ENCODE measurements at regions not wholly inside any gene's neighbourhood (a gene's known extent, or its start where the extent isn't known, plus 50 kb on each side); places are given as distances from the start of the nearest gene placed in this dataset.

- DNase-seq (ENCODE audit: low read depth) = no peak
- no peak overlapping the region for H3K4me3 ChIP-seq (ENCODE audit: low read depth, low read length)
- TF ChIP-seq, protein P1, sequence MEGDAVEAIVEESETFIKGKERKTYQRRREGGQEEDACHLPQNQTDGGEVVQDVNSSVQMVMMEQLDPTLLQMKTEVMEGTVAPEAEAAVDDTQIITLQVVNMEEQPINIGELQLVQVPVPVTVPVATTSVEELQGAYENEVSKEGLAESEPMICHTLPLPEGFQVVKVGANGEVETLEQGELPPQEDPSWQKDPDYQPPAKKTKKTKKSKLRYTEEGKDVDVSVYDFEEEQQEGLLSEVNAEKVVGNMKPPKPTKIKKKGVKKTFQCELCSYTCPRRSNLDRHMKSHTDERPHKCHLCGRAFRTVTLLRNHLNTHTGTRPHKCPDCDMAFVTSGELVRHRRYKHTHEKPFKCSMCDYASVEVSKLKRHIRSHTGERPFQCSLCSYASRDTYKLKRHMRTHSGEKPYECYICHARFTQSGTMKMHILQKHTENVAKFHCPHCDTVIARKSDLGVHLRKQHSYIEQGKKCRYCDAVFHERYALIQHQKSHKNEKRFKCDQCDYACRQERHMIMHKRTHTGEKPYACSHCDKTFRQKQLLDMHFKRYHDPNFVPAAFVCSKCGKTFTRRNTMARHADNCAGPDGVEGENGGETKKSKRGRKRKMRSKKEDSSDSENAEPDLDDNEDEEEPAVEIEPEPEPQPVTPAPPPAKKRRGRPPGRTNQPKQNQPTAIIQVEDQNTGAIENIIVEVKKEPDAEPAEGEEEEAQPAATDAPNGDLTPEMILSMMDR (IDR thresholded peaks at IDR 0.05; ENCODE audit: insufficient read depth, low read depth, low read length) = no peak
Observed at GRCh38 chr1:232114985-232115384, 488.4 kb downstream of the DISC1 start.

DNA sequence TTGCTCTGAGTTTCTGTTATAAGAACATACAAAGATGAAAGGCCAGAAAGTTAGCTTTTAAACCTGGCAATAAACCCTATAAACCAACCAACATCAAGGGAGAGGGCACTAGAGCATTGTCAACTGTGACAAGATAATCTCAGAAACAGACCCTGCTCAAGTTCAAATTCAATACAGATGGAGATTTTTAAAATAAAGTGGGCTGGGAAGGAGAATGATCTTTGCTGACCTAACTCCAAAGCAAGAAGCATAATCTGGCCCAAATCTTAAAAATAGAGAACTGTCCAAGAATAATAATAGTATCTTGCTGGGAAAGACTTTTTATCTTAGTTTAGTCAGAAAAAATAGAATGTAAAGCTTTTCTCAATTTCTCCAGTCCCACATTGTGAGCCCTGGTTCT, 485.5 kb downstream of the DISC1 start:
- no peak for DNase-seq (ENCODE audit: low read depth)
- H3K4me3 ChIP-seq (ENCODE audit: low read depth, low read length) = no peak overlapping the region
- TF ChIP-seq, protein P1 (IDR thresholded peaks at IDR 0.05; ENCODE audit: insufficient read depth, low read depth, low read length) = no peak

GRCh38 chr1:232111611-232112010, 485.0 kb downstream of the DISC1 start:
- DNase-seq (ENCODE audit: low read depth) = peak; percentile 55
- TF ChIP-seq, protein P1 (IDR thresholded peaks at IDR 0.05; ENCODE audit: insufficient read depth, low read depth, low read length) = no peak
- no peak overlapping the region for H3K4me3 ChIP-seq (ENCODE audit: low read depth, low read length)

DNA sequence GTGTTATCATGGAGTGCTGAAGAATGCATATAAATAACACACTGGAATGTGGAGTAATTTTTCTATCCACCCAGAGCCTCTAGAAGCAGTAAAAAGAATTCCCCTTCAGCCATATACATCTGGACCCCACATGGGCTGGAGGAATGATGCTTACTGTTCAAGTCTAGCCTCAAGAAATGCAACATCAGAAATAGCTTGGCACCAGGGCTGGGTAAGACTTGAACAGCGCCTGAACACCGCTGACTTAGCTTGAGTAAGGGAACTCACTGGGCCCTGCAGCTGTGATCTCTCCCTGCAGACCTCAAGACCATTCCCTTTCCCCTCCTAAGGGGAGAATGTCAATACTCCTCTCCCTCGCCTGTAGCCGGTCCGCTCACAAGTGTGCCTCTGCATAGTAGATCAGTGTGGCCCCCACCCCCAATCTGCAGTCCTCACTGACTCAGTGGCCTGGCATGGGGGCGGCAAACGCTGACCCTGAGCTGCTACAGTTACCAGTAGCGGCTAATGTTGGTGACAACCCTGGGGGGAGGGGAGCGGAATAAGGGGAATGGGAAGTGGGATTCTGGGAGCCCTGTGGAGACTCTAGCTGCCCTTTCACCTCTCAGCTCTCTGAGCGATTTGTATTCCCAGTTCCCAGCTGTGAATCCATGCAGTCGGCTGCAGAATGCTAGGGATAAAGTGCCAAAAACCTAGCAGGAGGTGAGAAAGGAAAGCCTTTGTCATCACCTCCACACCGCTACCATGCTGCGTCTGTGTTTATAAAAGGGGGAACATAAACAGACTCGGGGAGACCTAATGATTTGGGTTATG, 483.9 kb downstream of the DISC1 start:
- DNase-seq (ENCODE audit: low read depth) = peak; percentile 93
- no peak overlapping the region for H3K4me3 ChIP-seq (ENCODE audit: low read depth, low read length)
- TF ChIP-seq, protein P1 (IDR thresholded peaks at IDR 0.05; ENCODE audit: insufficient read depth, low read depth, low read length) = no peak

DNA sequence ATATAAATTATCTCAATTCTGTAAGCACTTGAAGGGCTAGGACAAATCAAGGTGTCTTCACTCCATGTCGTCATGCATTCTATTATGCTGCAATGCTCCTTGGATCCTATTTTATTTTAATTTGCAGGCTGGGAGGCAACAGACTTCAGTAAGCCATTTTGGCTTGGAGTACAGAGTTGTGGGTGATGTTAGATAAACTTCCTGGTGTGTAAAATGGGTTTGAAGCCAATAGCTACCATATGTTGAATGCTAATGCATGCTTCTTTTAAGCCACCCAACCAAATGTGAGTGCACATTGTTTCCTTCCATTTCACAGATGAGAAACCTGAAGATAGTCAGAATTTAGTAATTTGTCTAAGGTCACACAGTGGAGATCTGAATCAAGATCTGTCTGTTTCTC, 482.8 kb downstream of the DISC1 start:
- TF ChIP-seq, protein P1 (IDR thresholded peaks at IDR 0.05; ENCODE audit: insufficient read depth, low read depth, low read length) = no peak
- DNase-seq (ENCODE audit: low read depth) = no peak
- no peak overlapping the region for H3K4me3 ChIP-seq (ENCODE audit: low read depth, low read length)

DNA sequence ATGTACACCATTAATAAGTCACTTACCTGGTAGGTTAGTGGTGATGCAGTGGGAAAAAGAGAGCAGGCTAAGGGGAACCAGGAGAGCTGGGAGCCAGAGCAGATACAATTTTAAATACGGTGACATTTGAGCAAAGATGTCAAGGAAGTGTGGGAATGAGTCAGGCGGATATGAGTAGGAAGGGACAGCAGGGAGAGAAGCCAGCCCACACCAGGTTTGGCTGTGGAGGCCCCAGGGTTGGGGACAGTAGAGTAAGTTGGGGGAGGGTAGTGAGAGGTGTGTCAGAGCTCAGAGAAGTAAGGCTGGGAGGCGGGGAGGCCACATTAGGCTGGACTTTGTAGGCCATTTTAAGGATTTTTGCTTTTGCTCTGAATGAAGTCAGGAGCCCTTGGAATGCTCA, 482.0 kb downstream of the DISC1 start:
- no peak overlapping the region for H3K4me3 ChIP-seq (ENCODE audit: low read depth, low read length)
- TF ChIP-seq, protein P1 (IDR thresholded peaks at IDR 0.05; ENCODE audit: insufficient read depth, low read depth, low read length) = no peak
- DNase-seq (ENCODE audit: low read depth) = no peak

GRCh38 chr1:232106415-232106814, 479.8 kb downstream of the DISC1 start:
- TF ChIP-seq, protein P1 (IDR thresholded peaks at IDR 0.05; ENCODE audit: insufficient read depth, low read depth, low read length) = no peak
- H3K4me3 ChIP-seq (ENCODE audit: low read depth, low read length) = no peak overlapping the region
- no peak for DNase-seq (ENCODE audit: low read depth)
